Epithelial cell of proximal tubule (primary cell): ENCODE measurements at regions not wholly inside any gene's neighbourhood (a gene's known extent, or its start where the extent isn't known, plus 50 kb on each side); places are given as distances from the start of the nearest gene placed in this dataset.
A peak's percentile ranks its signal among the peaks of the same experiment; 100 is the strongest.

Experiments used
- DNase-seq: peaks from one replicate; pipeline ENCODE4 v3.0.0-alpha.2; 2011; ENCODE audit warnings: low read depth
- H3K4me3 ChIP-seq: 2 replicates; pipeline ENCODE4 v1.5.1; 2011; ENCODE audit warnings: low read depth, mild to moderate bottlenecking, low read length
- CTCF ChIP-seq: conservative IDR thresholded peaks from 2 replicates; pipeline ENCODE4 v1.5.1; 2012; ENCODE audit warnings: low read depth, mild to moderate bottlenecking, low read length

DNA sequence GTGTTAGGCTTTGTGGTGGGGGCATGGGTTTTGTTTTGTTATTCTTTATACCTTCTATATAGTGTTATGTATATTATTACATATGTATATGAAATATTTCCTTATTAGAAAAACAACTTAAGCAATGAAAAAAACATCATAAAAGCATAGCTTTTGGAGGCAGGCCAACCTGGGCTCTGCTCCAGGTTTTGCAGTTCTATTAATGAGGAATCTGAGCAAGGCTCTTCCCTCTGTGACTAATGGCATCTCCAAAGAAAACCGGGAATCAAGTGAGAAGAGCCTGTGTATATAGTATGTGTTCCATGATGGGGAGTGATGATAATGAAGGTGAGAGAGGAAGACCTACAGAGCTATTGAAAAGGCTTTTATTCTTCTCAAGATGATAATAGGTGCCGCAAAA lies 291.1 kb downstream of the CLIC5 start:
- no peak for DNase-seq
- H3K4me3 ChIP-seq: no peak overlapping the region
- TF ChIP-seq CTCF: no peak

DNA sequence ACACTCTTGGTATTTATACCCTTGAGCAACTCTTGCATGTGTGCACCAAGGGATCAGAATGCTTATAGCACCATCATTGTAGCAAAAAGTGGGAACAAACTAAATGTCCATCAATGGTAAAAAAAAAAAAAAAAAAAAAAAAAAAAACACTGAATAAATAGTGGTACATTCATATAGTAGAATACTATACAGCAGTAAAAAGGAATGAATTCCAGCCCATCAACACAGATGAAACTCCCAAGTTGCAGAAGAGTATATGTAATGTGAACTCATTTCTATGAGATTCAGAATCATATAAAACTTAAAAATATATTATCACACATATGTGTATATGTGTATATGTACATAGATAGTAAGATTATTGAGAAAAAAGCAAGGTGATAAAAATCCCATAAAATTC lies 291.6 kb downstream of the CLIC5 start:
- no peak for TF ChIP-seq CTCF
- no peak for DNase-seq
- no peak overlapping the region for H3K4me3 ChIP-seq

- H3K4me3 ChIP-seq: no peak overlapping the region
- no peak for TF ChIP-seq CTCF
- DNase-seq: no peak
Measured at GRCh38 chr6:45722876-45723275, 292.8 kb downstream of the CLIC5 start.

GRCh38 chr6:45721665-45722064 lies 294.0 kb downstream of the CLIC5 start:
- H3K4me3 ChIP-seq: no peak overlapping the region
- no peak for DNase-seq
- peak; percentile 29 for TF ChIP-seq CTCF

DNA sequence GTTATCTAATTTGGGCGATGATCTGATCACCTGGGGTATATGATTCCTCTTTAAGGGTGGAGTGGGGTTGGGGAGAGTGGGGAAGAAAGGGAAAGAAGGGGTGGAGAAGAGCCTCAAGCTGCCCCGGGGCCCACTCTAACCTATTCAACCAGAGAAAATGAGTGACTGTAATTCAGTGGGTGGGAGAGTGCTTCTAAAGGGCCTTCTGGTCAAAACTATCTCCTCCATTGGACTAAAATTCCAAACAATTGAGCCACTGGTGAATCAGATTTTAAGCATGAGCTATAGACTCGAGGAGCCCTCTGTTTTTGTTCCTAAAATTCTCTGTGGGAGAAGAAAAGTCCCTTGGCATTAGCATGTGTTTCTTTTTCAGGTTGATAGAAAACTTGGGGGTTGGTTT lies 296.8 kb downstream of the CLIC5 start:
- DNase-seq: no peak
- TF ChIP-seq CTCF: no peak
- H3K4me3 ChIP-seq: no peak overlapping the region

- no peak for TF ChIP-seq CTCF
- H3K4me3 ChIP-seq: no peak overlapping the region
- no peak for DNase-seq
Measured at GRCh38 chr6:45718131-45718530, 297.5 kb downstream of the CLIC5 start.

DNA sequence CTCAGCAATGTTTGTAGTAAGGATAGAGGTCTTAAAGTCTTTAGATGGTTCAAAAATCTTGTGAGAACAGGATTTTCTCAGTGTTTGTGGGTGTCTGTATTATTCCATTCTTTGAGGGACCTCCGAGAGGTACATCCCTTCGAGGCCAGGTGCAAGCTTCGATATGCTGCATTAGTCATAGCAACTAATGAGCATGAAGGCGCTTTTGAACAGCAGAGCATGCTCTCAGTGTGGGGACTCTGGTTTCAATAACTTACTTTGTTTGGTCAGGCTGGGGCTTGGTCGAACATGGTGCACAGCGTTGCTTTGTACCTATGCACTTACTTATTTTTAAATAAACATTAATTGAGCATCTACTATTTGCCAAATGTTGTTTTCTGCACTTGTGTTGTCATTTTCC lies 297.9 kb downstream of the CLIC5 start:
- H3K4me3 ChIP-seq: no peak overlapping the region
- DNase-seq: no peak
- no peak for TF ChIP-seq CTCF
